HCT116 (cell line): ENCODE measurements at regions not wholly inside any gene's neighbourhood (a gene's known extent, or its start where the extent isn't known, plus 50 kb on each side); places are given as distances from the start of the nearest gene placed in this dataset.

Experiments
- ATAC-seq: fragments of 200-7000 bp; cut with Tn5 transposase; 2 replicates; pipeline ENCODE4 v1.9.1; 2020; ENCODE audit warnings: mild to moderate bottlenecking, moderate library complexity
- BruUV-seq: library from RNA; stranded (reverse); fragments of 400-500 nt; replicated peaks from 2 replicates; lab custom pipeline; 2021; lab: Mats Ljungman, UMichigan
- CTCF ChIA-PET: fragments of 300-600 bp; sonication (Branson Sonifier 250); formaldehyde crosslinking; loops from one replicate; lab custom pipeline; 2021; ENCODE audit warnings: antibody characterized with exemption; lab: Charles Lee
- POLR2A ChIA-PET: fragments of 300-600, 350-600 bp; sonication (Branson Sonifier 250); formaldehyde crosslinking; loops from one replicate; lab custom pipeline; 2021; ENCODE audit warnings: antibody characterized with exemption; lab: Charles Lee
- RAD21 ChIA-PET, 2 experiments: fragments of 300-600 bp; sonication (Branson Sonifier 250); formaldehyde crosslinking; loops; one replicate each; lab custom pipeline; 2023; ENCODE audit warnings: low total read pairs in 2 of 2; ENCODE audit not compliant: uncharacterized antibody in 2 of 2, unreplicated experiment in 2 of 2, low non-redundant PET in 1 of 2; lab: Charles Lee
- DNase-seq: peaks from one replicate; pipeline ENCODE4 v3.0.0-alpha.2; 2010; ENCODE audit warnings: low read depth, low spot score
- H2AFZ ChIP-seq: fragments of 200-600 bp; shearing (Covaris generic), sonication (generic); 2 replicates; pipeline ENCODE4 v1.6.1; 2017; ENCODE audit warnings: low read depth, mixed run types, mixed read lengths, antibody characterized with exemption, low read length; ENCODE audit not compliant: poor library complexity, severe bottlenecking
- H3K27ac ChIP-seq: 2 replicates; pipeline ENCODE4 v1.5.1; 2012; ENCODE audit warnings: low read depth, low read length
- H3K27me3 ChIP-seq: fragments of 200-600 bp; sonication (generic); 2 replicates; pipeline ENCODE4 v1.6.1; 2016; ENCODE audit warnings: mixed run types, low read length, mixed read lengths; ENCODE audit not compliant: insufficient read depth
- H3K36me3 ChIP-seq, 2 experiments: fragments of 200-500 bp in 1 of 2; fragments of 200-600 bp in 1 of 2; sonication (Bioruptor generic) in 1 of 2; sonication (generic) in 1 of 2; 2 replicates each; pipeline versions ENCODE4 v1.5.1 to v1.6.1; 2014 to 2016; ENCODE audit warnings: low read length in 2 of 2, inconsistent platforms in 1 of 2, mixed read lengths in 1 of 2, mixed run types in 1 of 2; ENCODE audit not compliant: insufficient read depth in 2 of 2, control insufficient read depth in 1 of 2
- H3K4me1 ChIP-seq, 2 experiments: fragments of 200-600 bp in 1 of 2; sonication (generic) in 1 of 2; 2 replicates each; pipeline versions ENCODE4 v1.5.1 to v1.6.1; 2012 to 2017; ENCODE audit warnings: low read length in 2 of 2, inconsistent platforms in 1 of 2, mild to moderate bottlenecking in 1 of 2, mixed read lengths in 1 of 2, mixed run types in 1 of 2, moderate library complexity in 1 of 2; ENCODE audit not compliant: insufficient read depth in 2 of 2, control insufficient read depth in 1 of 2
- H3K4me2 ChIP-seq: fragments of 200-600 bp; sonication (generic); 2 replicates; pipeline ENCODE4 v1.6.1; 2017; ENCODE audit warnings: mixed run types, low read length, mixed read lengths
- H3K4me3 ChIP-seq, 2 experiments: fragments of 200-600 bp in 1 of 2; sonication (generic) in 1 of 2; replicated peaks in 1 of 2; 2 replicates each; pipeline ENCODE4 v1.5.1; 2011 to 2016; ENCODE audit warnings: low read length in 2 of 2, control low read depth in 1 of 2, low read depth in 1 of 2, mild to moderate bottlenecking in 1 of 2, mixed read lengths in 1 of 2, mixed run types in 1 of 2
- H3K79me2 ChIP-seq: fragments of 200-600 bp; sonication (generic); 2 replicates; pipeline ENCODE4 v1.6.1; 2017; ENCODE audit warnings: mild to moderate bottlenecking, mixed run types, low read length, moderate library complexity, mixed read lengths; ENCODE audit not compliant: insufficient read depth
- H3K9ac ChIP-seq: fragments of 200-600 bp; sonication (generic); 2 replicates; pipeline ENCODE4 v1.6.1; 2016; ENCODE audit warnings: low read length, mixed read lengths
- H3K9me2 ChIP-seq: fragments of 200-600 bp; sonication (generic), shearing (Covaris generic); 2 replicates; pipeline ENCODE4 v1.6.1; 2017; ENCODE audit warnings: mixed run types, mild to moderate bottlenecking, moderate library complexity; ENCODE audit not compliant: insufficient read depth
- H3K9me3 ChIP-seq, 2 experiments: fragments of 200-500 bp in 1 of 2; fragments of 200-600 bp in 1 of 2; sonication (Bioruptor generic) in 1 of 2; sonication (generic) in 1 of 2; 2 replicates each; pipeline ENCODE4 v1.6.1; 2014 to 2017; ENCODE audit warnings: low read length in 2 of 2, mixed read lengths in 2 of 2, inconsistent platforms in 1 of 2, low read depth in 1 of 2, mild to moderate bottlenecking in 1 of 2, mixed run types in 1 of 2, moderate library complexity in 1 of 2; ENCODE audit not compliant: control insufficient read depth in 1 of 2, insufficient read depth in 1 of 2
- H4K20me1 ChIP-seq: fragments of 200-600 bp; sonication (generic), shearing (Covaris generic); 2 replicates; pipeline ENCODE4 v1.6.1; 2017; ENCODE audit warnings: mixed run types, mild to moderate bottlenecking, moderate library complexity; ENCODE audit not compliant: insufficient read depth
- CBX3 ChIP-seq: IDR thresholded peaks from 2 replicates; pipeline ENCODE4 v1.6.1; 2012; ENCODE audit warnings: low read depth
- CEBPB ChIP-seq: IDR thresholded peaks from 2 replicates; pipeline ENCODE4 v1.6.1; 2012; ENCODE audit warnings: low read depth
- EGR1 ChIP-seq: IDR thresholded peaks from 2 replicates; pipeline ENCODE4 v1.6.1; 2012; ENCODE audit warnings: low read depth
- EZH2 ChIP-seq: fragments of 200-600 bp; sonication (generic); IDR thresholded peaks from 2 replicates; pipeline ENCODE4 v1.6.1; 2017; ENCODE audit warnings: antibody characterized with exemption, mixed run types
- EZH2phosphoT487 ChIP-seq: fragments of 200-600 bp; IDR thresholded peaks from 2 replicates; pipeline ENCODE4 v1.6.1; 2018; ENCODE audit warnings: antibody characterized with exemption, borderline replicate concordance
- FOSL1 ChIP-seq: IDR thresholded peaks from 2 replicates; pipeline ENCODE4 v1.6.1; 2012; ENCODE audit warnings: low read depth
- POLR2A ChIP-seq: IDR thresholded peaks from 2 replicates; pipeline ENCODE4 v1.7.0; 2011; ENCODE audit warnings: borderline replicate concordance; ENCODE audit not compliant: insufficient read depth, insufficient read length; ENCODE audit errors: extremely low read depth
- POLR2AphosphoS5 ChIP-seq: IDR thresholded peaks from 2 replicates; pipeline ENCODE4 v1.6.1; 2011; ENCODE audit warnings: mild to moderate bottlenecking, low read depth, low read length, moderate library complexity
- RAD21 ChIP-seq: IDR thresholded peaks from 2 replicates; pipeline ENCODE4 v1.6.1; 2012; ENCODE audit warnings: low read depth, mild to moderate bottlenecking
- SIN3A ChIP-seq: IDR thresholded peaks from 2 replicates; pipeline ENCODE4 v1.6.1; 2012; ENCODE audit warnings: low read depth
- SRF ChIP-seq: IDR thresholded peaks from 2 replicates; pipeline ENCODE4 v1.6.1; 2012; ENCODE audit warnings: low read depth
- TCF7L2 ChIP-seq: IDR thresholded peaks from 2 replicates; pipeline ENCODE4 v1.7.0; 2011; ENCODE audit warnings: borderline replicate concordance, inconsistent platforms; ENCODE audit not compliant: insufficient read depth, insufficient read length; ENCODE audit errors: extremely low read depth
- YY1 ChIP-seq: IDR thresholded peaks from 2 replicates; pipeline ENCODE4 v1.6.1; 2011; ENCODE audit warnings: low read length, low read depth, moderate library complexity, mild to moderate bottlenecking; ENCODE audit not compliant: insufficient replicate concordance; ENCODE audit errors: extremely low read depth
- ZFX ChIP-seq: fragments of 450-650 bp; IDR thresholded peaks from 2 replicates; pipeline ENCODE4 v1.6.1; 2017
- ZNF274 ChIP-seq: fragments of 200-500 bp; sonication (Bioruptor generic); IDR thresholded peaks from 2 replicates; pipeline ENCODE4 v1.6.1; 2014; ENCODE audit warnings: mild to moderate bottlenecking, low read depth, low read length, inconsistent platforms
- intact Hi-C: fragments of 100-400 bp; cut with micrococcal nuclease; formaldehyde crosslinking; loops from 2 replicates; pipeline ENCODE4 v1.10.0; 2022
- TF ChIP-seq, protein P1 (sequence below): IDR thresholded peaks from 2 replicates; pipeline ENCODE4 v1.6.1; 2011; ENCODE audit warnings: mild to moderate bottlenecking, low read length, moderate library complexity; ENCODE audit not compliant: insufficient replicate concordance; ENCODE audit errors: extremely low read depth
- TF ChIP-seq, protein P2 (sequence below): IDR thresholded peaks from 2 replicates; pipeline ENCODE4 v1.6.1; 2012

DNA sequence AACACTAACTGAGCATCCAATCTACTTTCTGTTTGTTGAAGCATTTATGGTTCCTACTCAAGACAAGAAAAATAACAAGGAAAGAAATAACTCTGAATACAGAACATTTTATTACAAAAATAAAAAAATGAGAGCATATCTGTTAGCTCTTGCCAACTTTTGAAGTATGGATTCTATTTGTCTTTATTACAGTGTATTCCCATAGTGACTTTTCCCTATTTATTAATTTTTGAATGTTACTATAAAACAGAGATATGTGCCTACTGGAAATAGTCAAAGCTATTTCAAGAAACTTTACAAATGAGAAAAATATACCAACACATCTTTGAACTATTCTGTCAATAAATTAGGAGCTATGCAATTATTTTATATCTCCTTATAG is 153.0 kb downstream of the HLX start:
- H3K4me2 ChIP-seq, result no peak overlapping the region
- H3K9me3 ChIP-seq, result no peaks in the 10 kb centered on the region
- H3K9me2 ChIP-seq, result no peaks in the 10 kb centered on the region
- ChIA-PET RAD21 (no interaction called here), CTCF (no interaction called here), POLR2A (no interaction called here)
- H2AFZ ChIP-seq, result no peak overlapping the region
- no peak for ATAC-seq
- H3K36me3 ChIP-seq, result no peaks in the 10 kb centered on the region
- no peak overlapping the region for H3K27ac ChIP-seq
- H4K20me1 ChIP-seq, result no peaks in the 10 kb centered on the region
- no peaks in the 10 kb centered on the region for H3K27me3 ChIP-seq
- no peak for DNase-seq
- peaks cover 0 to 10% of the 10 kb centered on the region in 2 experiments; a peak in 2 of 4 replicates for H3K4me1 ChIP-seq
- H3K9ac ChIP-seq, result no peak overlapping the region
- no peaks in the 10 kb centered on the region for H3K79me2 ChIP-seq
- H3K4me3 ChIP-seq, result no peak overlapping the region
- TF ChIP-seq POLR2AphosphoS5, result no peak
- no peak for TF ChIP-seq POLR2A
- BruUV-seq, result no TSS peak
- intact Hi-C loops, result no loop called here

DNA sequence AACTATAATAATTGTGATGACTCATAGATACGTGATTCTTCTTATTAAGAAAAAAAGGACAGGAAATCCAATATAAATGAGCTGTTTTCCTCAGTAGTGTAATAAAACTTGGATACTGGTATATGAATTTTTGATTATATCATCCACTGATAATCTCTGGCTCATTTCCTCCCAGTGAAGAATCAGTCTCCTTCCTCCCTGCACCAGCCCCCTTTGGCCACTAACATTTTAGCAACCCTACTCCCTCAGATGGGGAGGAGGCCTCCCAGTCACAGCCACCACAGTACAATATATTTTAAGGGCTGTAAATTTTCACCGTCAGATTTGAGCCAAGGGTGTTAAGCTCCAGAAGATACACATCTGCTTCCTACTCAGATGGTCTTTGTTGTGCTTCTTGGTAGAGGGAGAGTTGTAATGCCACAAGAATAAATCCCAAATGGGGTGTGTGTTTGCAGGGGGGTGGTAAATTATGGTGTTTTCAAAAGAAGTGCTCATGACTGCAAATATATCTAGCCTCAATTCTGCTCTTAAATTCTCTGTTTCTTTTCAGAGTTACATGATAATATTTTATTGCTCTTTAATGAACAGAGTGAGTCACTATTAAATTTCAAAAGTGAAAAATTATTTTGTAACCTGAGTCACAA is 153.5 kb downstream of the HLX start:
- Histone ChIP-seq H3K9me3 (no peaks in the 10 kb centered on the region), H3K79me2 (no peaks in the 10 kb centered on the region), H3K36me3 (no peaks in the 10 kb centered on the region), H3K4me1 (peaks cover 0 to 10% of the 10 kb centered on the region in 2 experiments; a peak in 2 of 4 replicates), H3K4me3 (no peak overlapping the region), H4K20me1 (no peaks in the 10 kb centered on the region), H3K9ac (no peak overlapping the region), H3K4me2 (no peak overlapping the region), H3K9me2 (no peaks in the 10 kb centered on the region), H3K27me3 (no peaks in the 10 kb centered on the region), H2AFZ (no peak overlapping the region), H3K27ac (no peak overlapping the region)
- ATAC-seq (no peak), DNase-seq (no peak)
- ChIA-PET CTCF (no interaction called here), POLR2A (no interaction called here), RAD21 (no interaction called here)
- BruUV-seq, result no TSS peak
- intact Hi-C loops, result no loop called here
- TF ChIP-seq EZH2 (no peak), ZFX (no peak), EZH2phosphoT487 (no peak), EGR1 (no peak), TCF7L2 (no peak), CEBPB (no peak), ZNF274 (no peak), YY1 (no peak), FOSL1 (no peak), RAD21 (no peak), SIN3A (no peak), SRF (no peak), CBX3 (no peak), POLR2A (no peak), POLR2AphosphoS5 (no peak)
- TF ChIP-seq, protein P1, sequence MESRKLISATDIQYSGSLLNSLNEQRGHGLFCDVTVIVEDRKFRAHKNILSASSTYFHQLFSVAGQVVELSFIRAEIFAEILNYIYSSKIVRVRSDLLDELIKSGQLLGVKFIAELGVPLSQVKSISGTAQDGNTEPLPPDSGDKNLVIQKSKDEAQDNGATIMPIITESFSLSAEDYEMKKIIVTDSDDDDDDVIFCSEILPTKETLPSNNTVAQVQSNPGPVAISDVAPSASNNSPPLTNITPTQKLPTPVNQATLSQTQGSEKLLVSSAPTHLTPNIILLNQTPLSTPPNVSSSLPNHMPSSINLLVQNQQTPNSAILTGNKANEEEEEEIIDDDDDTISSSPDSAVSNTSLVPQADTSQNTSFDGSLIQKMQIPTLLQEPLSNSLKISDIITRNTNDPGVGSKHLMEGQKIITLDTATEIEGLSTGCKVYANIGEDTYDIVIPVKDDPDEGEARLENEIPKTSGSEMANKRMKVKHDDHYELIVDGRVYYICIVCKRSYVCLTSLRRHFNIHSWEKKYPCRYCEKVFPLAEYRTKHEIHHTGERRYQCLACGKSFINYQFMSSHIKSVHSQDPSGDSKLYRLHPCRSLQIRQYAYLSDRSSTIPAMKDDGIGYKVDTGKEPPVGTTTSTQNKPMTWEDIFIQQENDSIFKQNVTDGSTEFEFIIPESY, result no peak
- TF ChIP-seq, protein P2, sequence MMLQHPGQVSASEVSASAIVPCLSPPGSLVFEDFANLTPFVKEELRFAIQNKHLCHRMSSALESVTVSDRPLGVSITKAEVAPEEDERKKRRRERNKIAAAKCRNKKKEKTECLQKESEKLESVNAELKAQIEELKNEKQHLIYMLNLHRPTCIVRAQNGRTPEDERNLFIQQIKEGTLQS, result no peak
